Osteoblast (primary cell): ENCODE measurements at regions not wholly inside any gene's neighbourhood (a gene's known extent, or its start where the extent isn't known, plus 50 kb on each side); places are given as distances from the start of the nearest gene placed in this dataset.

Experiments used
- DNase-seq: peaks from one replicate; pipeline ENCODE4 v3.0.0; 2011; ENCODE audit warnings: low spot score, mixed read lengths; ENCODE audit not compliant: insufficient read length; ENCODE audit errors: missing footprints
- H2AFZ ChIP-seq: 2 replicates; pipeline ENCODE4 v1.6.0; 2011; ENCODE audit warnings: mild to moderate bottlenecking, low read length
- H3K27ac ChIP-seq: 2 replicates; pipeline ENCODE4 v1.5.1; 2011; ENCODE audit warnings: mild to moderate bottlenecking, low read depth, low read length, moderate library complexity
- H3K27me3 ChIP-seq: 2 replicates; pipeline ENCODE4 v1.6.0; 2012; ENCODE audit warnings: mild to moderate bottlenecking, control low read depth, inconsistent platforms, low read length, moderate library complexity; ENCODE audit not compliant: insufficient read depth
- H3K36me3 ChIP-seq: 2 replicates; pipeline ENCODE4 v1.5.1; 2011; ENCODE audit warnings: mild to moderate bottlenecking, low read length, control low read depth, moderate library complexity; ENCODE audit not compliant: insufficient read depth
- H3K4me1 ChIP-seq: 2 replicates; pipeline ENCODE4 v1.5.1; 2011; ENCODE audit warnings: mild to moderate bottlenecking, low read length, control low read depth, moderate library complexity; ENCODE audit not compliant: insufficient read depth
- H3K4me2 ChIP-seq: 2 replicates; pipeline ENCODE4 v1.6.0; 2011; ENCODE audit warnings: mild to moderate bottlenecking, low read length; ENCODE audit not compliant: insufficient read depth
- H3K4me3 ChIP-seq: fragments of 200-600 bp; sonication (generic); 3 replicates; pipeline ENCODE4 v1.5.1; 2012; ENCODE audit warnings: mild to moderate bottlenecking, low read length, inconsistent platforms; ENCODE audit not compliant: insufficient read depth
- H3K79me2 ChIP-seq: 2 replicates; pipeline ENCODE4 v1.6.0; 2012; ENCODE audit warnings: mild to moderate bottlenecking, low read length, control low read depth, inconsistent platforms; ENCODE audit not compliant: insufficient read depth
- H3K9me3 ChIP-seq: 2 replicates; pipeline ENCODE4 v1.5.1; 2011; ENCODE audit warnings: low read depth, low read length, control low read depth
- H4K20me1 ChIP-seq: 2 replicates; pipeline ENCODE4 v1.6.0; 2012; ENCODE audit warnings: mild to moderate bottlenecking, low read length, control low read depth; ENCODE audit not compliant: insufficient read depth
- CTCF ChIP-seq: IDR thresholded peaks from 2 replicates; pipeline ENCODE4 v1.5.1; 2011; ENCODE audit warnings: mild to moderate bottlenecking, low read depth, low read length, moderate library complexity; ENCODE audit errors: extremely low read depth

DNA sequence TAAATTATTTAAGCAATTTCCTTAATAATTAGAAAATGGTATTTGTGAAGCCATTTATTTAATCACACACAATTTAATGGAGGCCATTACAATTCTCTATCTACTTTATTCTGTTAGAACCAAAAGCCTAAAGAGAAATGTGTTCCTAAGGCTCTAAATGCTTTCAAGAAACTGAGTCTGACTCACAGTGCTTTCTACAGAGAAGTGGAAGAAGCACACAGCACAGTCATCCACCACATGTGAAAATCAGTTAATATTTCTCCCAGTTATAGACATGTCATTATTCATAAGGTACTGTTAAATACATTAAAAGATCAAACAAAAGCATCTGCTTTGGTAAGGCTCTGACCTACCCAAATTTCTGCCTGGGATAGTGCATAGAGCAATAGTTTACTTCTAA is 214.4 kb downstream of the ALDH8A1 start:
- no peaks in the 10 kb centered on the region for H3K36me3 ChIP-seq
- peaks cover 14% of the 10 kb centered on the region for H3K4me1 ChIP-seq
- no peak overlapping the region for H3K4me2 ChIP-seq
- no peak overlapping the region for H3K27ac ChIP-seq
- H3K4me3 ChIP-seq: no peak overlapping the region
- TF ChIP-seq CTCF: no peak
- H3K79me2 ChIP-seq: no peaks in the 10 kb centered on the region
- no peak overlapping the region for H2AFZ ChIP-seq
- no peak for DNase-seq
- no peaks in the 10 kb centered on the region for H4K20me1 ChIP-seq
- H3K9me3 ChIP-seq: no peaks in the 10 kb centered on the region
- peaks cover 2% of the 10 kb centered on the region for H3K27me3 ChIP-seq

GRCh38 chr6:134734312-134734869 is 215.5 kb downstream of the ALDH8A1 start:
- Histone ChIP-seq H3K4me1 (peaks cover 4% of the 10 kb centered on the region), H2AFZ (no peak overlapping the region), H4K20me1 (no peaks in the 10 kb centered on the region), H3K27me3 (peaks cover 2% of the 10 kb centered on the region), H3K4me3 (no peak overlapping the region), H3K4me2 (no peak overlapping the region), H3K36me3 (no peaks in the 10 kb centered on the region), H3K27ac (no peak overlapping the region), H3K9me3 (no peaks in the 10 kb centered on the region), H3K79me2 (no peaks in the 10 kb centered on the region)
- no peak for TF ChIP-seq CTCF
- no peak for DNase-seq

GRCh38 chr6:134733801-134734200 is 216.1 kb downstream of the ALDH8A1 start:
- H3K27me3 ChIP-seq: peaks cover 1% of the 10 kb centered on the region
- no peak overlapping the region for H3K27ac ChIP-seq
- H3K79me2 ChIP-seq: no peaks in the 10 kb centered on the region
- H3K9me3 ChIP-seq: no peaks in the 10 kb centered on the region
- no peak overlapping the region for H3K4me3 ChIP-seq
- no peaks in the 10 kb centered on the region for H4K20me1 ChIP-seq
- no peak overlapping the region for H3K4me2 ChIP-seq
- no peak for TF ChIP-seq CTCF
- DNase-seq: no peak
- H2AFZ ChIP-seq: no peak overlapping the region
- H3K4me1 ChIP-seq: no peaks in the 10 kb centered on the region
- H3K36me3 ChIP-seq: no peaks in the 10 kb centered on the region

- H2AFZ ChIP-seq: no peak overlapping the region
- no peak overlapping the region for H3K4me3 ChIP-seq
- H3K27me3 ChIP-seq: no peaks in the 10 kb centered on the region
- H3K27ac ChIP-seq: no peak overlapping the region
- TF ChIP-seq CTCF: no peak
- H3K9me3 ChIP-seq: no peaks in the 10 kb centered on the region
- no peaks in the 10 kb centered on the region for H4K20me1 ChIP-seq
- H3K36me3 ChIP-seq: no peaks in the 10 kb centered on the region
- no peak overlapping the region for H3K4me2 ChIP-seq
- H3K4me1 ChIP-seq: no peaks in the 10 kb centered on the region
- DNase-seq: no peak
- H3K79me2 ChIP-seq: no peaks in the 10 kb centered on the region
These were observed 217.1 kb downstream of the ALDH8A1 start for GRCh38 chr6:134732763-134733162.
